ENCODE measurements at regions not wholly inside any gene's neighbourhood (a gene's known extent, or its start where the extent isn't known, plus 50 kb on each side); places are given as distances from the start of the nearest gene placed in this dataset.
"Not testable (repeated sequence)": the region's sequence is repeated elsewhere in the genome, so short reads cannot be mapped to it uniquely, and the experiment has no call there.

DNA sequence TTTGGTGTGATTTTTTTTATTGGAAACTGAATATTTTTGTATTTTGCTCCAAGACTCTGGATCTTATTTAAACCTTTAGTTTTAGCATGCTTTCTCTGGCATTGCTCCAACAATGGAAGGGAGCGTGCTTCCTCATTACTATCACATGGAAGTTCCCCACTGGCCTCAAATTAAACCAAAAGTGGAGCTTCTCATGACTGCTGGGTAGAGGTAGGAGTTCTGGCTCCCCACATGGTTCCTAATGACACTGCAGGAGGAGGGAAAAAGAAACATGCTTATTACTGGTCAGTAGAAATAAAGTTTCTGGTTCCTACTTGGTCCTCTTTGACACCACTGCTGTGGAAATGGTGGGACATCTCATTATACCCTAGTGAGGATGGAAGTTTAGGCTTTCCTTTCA is 310.5 kb downstream of the PTGER3 start:
- Mint-ChIP-seq H3K27me3 (no peaks in the 10 kb centered on the region), H3K36me3 (no peaks in the 10 kb centered on the region), H3K27ac (no peak overlapping the region), H3K4me3 (no peak overlapping the region), H3K4me1 (no peaks in the 10 kb centered on the region), H3K9me3 (peaks cover 0 to 16% (median 4%) of the 10 kb centered on the region in 7 donors)
- DNase-seq (no peak), ATAC-seq (ENCODE audit: low read depth in 2 of 2) (no peak)
- H3K27me3 ChIP-seq (ENCODE audit: control insufficient read depth, insufficient read depth, low read length) = no peaks in the 10 kb centered on the region
- no peaks in the 10 kb centered on the region for H3K4me1 ChIP-seq (ENCODE audit: control insufficient read depth, insufficient read depth, low read length, poor library complexity, severe bottlenecking)
- H3K4me3 ChIP-seq (ENCODE audit: low read depth, low read length) = no peak overlapping the region
- no peaks in the 10 kb centered on the region for H3K36me3 ChIP-seq (ENCODE audit: control insufficient read depth, insufficient read depth, low read length)
- peaks cover 0 to 3% of the 10 kb centered on the region in 2 experiments for H3K9me3 ChIP-seq (ENCODE audit: control insufficient read depth in 2 of 2, low read length in 2 of 2)
- no peak overlapping the region for H3K27ac ChIP-seq (ENCODE audit: insufficient read depth, low read length, poor library complexity, severe bottlenecking)

DNA sequence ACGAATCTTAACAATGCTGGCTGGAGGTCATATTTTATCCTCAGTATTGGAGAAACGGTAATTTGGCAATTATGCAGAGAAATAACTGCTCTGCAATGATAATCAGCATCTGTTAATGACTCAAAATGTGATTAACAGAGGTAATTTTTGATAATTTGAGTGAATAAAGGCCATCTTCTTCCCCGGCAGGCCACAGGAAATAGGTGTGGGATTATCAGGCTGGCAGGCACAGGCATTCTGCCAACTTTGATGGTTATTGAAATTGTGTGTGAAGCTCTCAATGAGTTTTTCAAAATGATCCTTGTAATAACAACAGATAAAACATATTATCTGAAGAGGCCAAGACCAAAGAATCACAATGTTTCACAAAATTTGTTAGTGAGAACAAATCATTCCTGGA is 309.0 kb downstream of the PTGER3 start:
- no peaks in the 10 kb centered on the region for H3K27me3 Mint-ChIP-seq
- H3K9me3 Mint-ChIP-seq = peaks cover 0 to 24% (median 5%) of the 10 kb centered on the region in 7 donors
- peaks cover 0 to 3% of the 10 kb centered on the region in 2 experiments for H3K9me3 ChIP-seq (ENCODE audit: control insufficient read depth in 2 of 2, low read length in 2 of 2)
- H3K27ac ChIP-seq (ENCODE audit: insufficient read depth, low read length, poor library complexity, severe bottlenecking) = no peak overlapping the region
- H3K27me3 ChIP-seq (ENCODE audit: control insufficient read depth, insufficient read depth, low read length) = no peaks in the 10 kb centered on the region
- no peaks in the 10 kb centered on the region for H3K4me1 ChIP-seq (ENCODE audit: control insufficient read depth, insufficient read depth, low read length, poor library complexity, severe bottlenecking)
- no peak overlapping the region for H3K27ac Mint-ChIP-seq
- no peaks in the 10 kb centered on the region for H3K4me1 Mint-ChIP-seq
- no peaks in the 10 kb centered on the region for H3K36me3 ChIP-seq (ENCODE audit: control insufficient read depth, insufficient read depth, low read length)
- DNase-seq (no peak), ATAC-seq (ENCODE audit: low read depth in 2 of 2) (no peak)
- H3K4me3 Mint-ChIP-seq = no peak overlapping the region
- H3K36me3 Mint-ChIP-seq = no peaks in the 10 kb centered on the region
- no peak overlapping the region for H3K4me3 ChIP-seq (ENCODE audit: low read depth, low read length)

DNA sequence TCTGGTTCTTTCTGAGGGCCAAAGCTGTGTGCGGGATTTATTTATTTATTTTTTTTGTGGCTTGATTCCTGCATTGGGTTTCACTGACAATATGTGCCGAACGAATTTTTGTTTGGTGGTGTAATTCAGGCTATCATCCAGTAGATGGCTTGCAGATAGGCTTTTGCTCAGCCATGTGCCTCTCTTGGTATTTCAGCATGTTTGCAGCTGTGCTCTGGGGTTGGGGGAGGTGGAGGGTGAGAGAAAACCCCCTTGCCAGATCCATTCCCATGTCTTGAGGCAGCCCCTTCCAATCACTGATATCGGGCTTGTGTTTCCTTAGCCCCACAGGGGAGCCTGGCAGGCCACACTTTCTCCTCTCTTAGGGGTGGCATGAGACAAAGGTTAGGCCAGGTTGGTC is 302.4 kb downstream of the PTGER3 start:
- Mint-ChIP-seq H3K4me3 (no peak overlapping the region), H3K27me3 (no peaks in the 10 kb centered on the region), H3K36me3 (no peaks in the 10 kb centered on the region), H3K27ac (no peak overlapping the region), H3K4me1 (no peaks in the 10 kb centered on the region), H3K9me3 (peaks cover 5 to 63% (median 16%) of the 10 kb centered on the region in 7 donors)
- Histone ChIP-seq H3K4me1 (ENCODE audit: control insufficient read depth, insufficient read depth, low read length, poor library complexity, severe bottlenecking) (no peaks in the 10 kb centered on the region), H3K36me3 (ENCODE audit: control insufficient read depth, insufficient read depth, low read length) (no peaks in the 10 kb centered on the region), H3K9me3 (ENCODE audit: control insufficient read depth in 2 of 2, low read length in 2 of 2) (peaks cover 3 to 7% of the 10 kb centered on the region in 2 experiments), H3K27me3 (ENCODE audit: control insufficient read depth, insufficient read depth, low read length) (no peaks in the 10 kb centered on the region), H3K27ac (ENCODE audit: insufficient read depth, low read length, poor library complexity, severe bottlenecking) (no peak overlapping the region), H3K4me3 (ENCODE audit: low read depth, low read length) (no peak overlapping the region)
- ATAC-seq (ENCODE audit: low read depth in 2 of 2) (no peak), DNase-seq (no peak)

DNA sequence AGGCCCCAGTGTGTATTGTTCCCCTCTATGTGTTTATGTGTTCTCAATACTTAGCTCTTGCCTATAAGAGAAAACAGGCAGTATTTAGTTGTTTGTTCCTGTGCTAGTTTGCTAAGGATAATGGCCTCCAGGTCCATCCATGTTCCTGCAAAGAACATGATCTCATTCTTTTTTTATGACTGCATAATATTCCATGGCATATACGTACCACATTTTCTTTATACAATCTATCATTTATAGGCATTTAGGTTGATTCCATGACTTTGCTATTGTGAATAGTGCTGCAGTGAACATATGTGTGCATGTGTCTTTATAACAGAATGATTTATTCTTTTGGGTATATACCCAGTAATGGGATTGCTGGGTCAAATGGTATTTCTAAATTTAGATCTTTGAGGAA is 301.6 kb downstream of the PTGER3 start:
- peaks cover 5 to 71% (median 17%) of the 10 kb centered on the region in 7 donors for H3K9me3 Mint-ChIP-seq
- H3K27ac Mint-ChIP-seq; H3K27ac ChIP-seq (ENCODE audit: insufficient read depth, low read length, poor library complexity, severe bottlenecking); ATAC-seq (ENCODE audit: low read depth in 2 of 2); H3K9me3 ChIP-seq (ENCODE audit: control insufficient read depth in 2 of 2, low read length in 2 of 2); H3K4me3 Mint-ChIP-seq; H3K27me3 ChIP-seq (ENCODE audit: control insufficient read depth, insufficient read depth, low read length); H3K36me3 Mint-ChIP-seq; H3K27me3 Mint-ChIP-seq; H3K4me1 ChIP-seq (ENCODE audit: control insufficient read depth, insufficient read depth, low read length, poor library complexity, severe bottlenecking); H3K4me1 Mint-ChIP-seq; DNase-seq; H3K4me3 ChIP-seq (ENCODE audit: low read depth, low read length); H3K36me3 ChIP-seq (ENCODE audit: control insufficient read depth, insufficient read depth, low read length): not testable (repeated sequence)

DNA sequence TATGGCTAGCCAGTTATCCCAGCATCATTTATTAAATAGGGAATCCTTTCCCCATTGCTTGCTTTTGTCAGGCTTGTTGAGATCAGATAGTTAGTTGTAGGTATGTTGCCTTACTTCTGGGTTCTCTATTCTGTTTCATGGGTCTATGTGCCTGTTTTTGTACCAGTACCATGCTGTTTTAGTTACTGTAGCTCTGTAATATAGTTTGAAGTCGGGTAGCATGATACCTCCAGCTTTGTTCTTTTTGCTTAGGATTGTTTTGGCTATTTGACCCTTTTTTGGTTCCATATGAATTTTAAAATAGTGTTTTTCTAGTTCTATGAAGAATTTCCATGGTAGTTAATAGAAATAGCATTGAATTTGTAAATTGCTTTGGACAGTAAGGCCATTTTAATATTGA is 300.5 kb downstream of the PTGER3 start:
- peaks cover 5 to 64% (median 18%) of the 10 kb centered on the region in 7 donors for H3K9me3 Mint-ChIP-seq
- not testable (repeated sequence) for H3K36me3 Mint-ChIP-seq; H3K27ac ChIP-seq (ENCODE audit: insufficient read depth, low read length, poor library complexity, severe bottlenecking); H3K4me1 Mint-ChIP-seq; H3K4me1 ChIP-seq (ENCODE audit: control insufficient read depth, insufficient read depth, low read length, poor library complexity, severe bottlenecking); H3K4me3 ChIP-seq (ENCODE audit: low read depth, low read length); H3K27me3 ChIP-seq (ENCODE audit: control insufficient read depth, insufficient read depth, low read length); H3K4me3 Mint-ChIP-seq; H3K36me3 ChIP-seq (ENCODE audit: control insufficient read depth, insufficient read depth, low read length); H3K27me3 Mint-ChIP-seq; H3K9me3 ChIP-seq (ENCODE audit: control insufficient read depth in 2 of 2, low read length in 2 of 2); DNase-seq; H3K27ac Mint-ChIP-seq; ATAC-seq (ENCODE audit: low read depth in 2 of 2)

DNA sequence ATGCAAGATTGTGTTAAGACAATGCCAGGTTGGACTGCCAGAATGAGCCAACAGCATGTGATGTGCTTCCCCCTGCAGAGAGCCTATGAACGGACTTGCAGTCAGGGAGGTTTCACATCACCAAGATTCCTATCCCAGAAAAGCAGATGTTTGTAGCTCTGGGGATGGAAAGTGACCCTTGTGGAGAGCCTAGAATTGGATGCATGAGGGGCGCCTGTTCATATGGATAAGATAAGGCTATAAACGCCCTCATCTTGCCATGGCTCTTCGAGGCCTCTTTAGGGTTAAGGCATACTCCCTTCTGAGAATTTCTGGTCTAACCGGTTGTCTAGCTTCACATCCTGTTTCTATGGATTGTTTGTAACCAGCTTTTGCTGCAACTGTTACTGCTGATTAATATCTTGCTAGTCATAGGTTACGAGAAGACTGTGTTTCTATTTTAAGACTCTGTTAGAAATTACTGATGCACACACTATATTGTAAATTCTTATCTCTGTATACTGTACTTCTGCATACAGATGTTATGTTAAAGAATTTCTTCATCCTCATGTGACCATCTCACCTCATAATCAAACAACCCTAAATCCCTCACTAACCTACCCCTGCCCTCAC is 295.8 kb downstream of the PTGER3 start:
- H3K27ac Mint-ChIP-seq = not testable (repeated sequence)

DNA sequence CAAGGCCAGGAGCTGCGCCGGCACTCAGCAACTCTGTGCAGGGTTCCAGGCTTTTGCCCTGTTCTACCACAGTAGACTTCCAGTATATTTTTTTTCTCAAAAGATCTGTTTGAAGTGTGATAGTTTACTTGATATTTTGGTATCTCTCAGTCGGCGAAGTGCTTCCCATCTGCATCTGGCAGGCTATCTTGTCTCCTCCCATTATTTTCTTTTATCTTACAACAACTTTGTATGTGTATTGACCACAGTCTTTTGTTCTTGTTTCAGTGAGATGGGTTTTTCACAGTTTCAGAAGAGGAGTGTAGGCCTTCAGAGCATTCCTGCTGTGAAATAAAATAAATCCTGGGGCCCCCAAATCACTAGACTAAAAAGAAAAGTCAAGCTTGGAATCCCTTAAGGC is 292.9 kb downstream of the PTGER3 start:
- Mint-ChIP-seq H3K36me3 (no peaks in the 10 kb centered on the region), H3K27ac (no peak overlapping the region), H3K27me3 (no peaks in the 10 kb centered on the region), H3K9me3 (peaks cover 0 to 19% (median 9%) of the 10 kb centered on the region in 7 donors), H3K4me1 (no peaks in the 10 kb centered on the region), H3K4me3 (no peak overlapping the region)
- DNase-seq (no peak), ATAC-seq (ENCODE audit: low read depth in 2 of 2) (no peak)
- no peak overlapping the region for H3K4me3 ChIP-seq (ENCODE audit: low read depth, low read length)
- H3K27me3 ChIP-seq (ENCODE audit: control insufficient read depth, insufficient read depth, low read length) = no peaks in the 10 kb centered on the region
- H3K27ac ChIP-seq (ENCODE audit: insufficient read depth, low read length, poor library complexity, severe bottlenecking) = no peak overlapping the region
- H3K9me3 ChIP-seq (ENCODE audit: control insufficient read depth in 2 of 2, low read length in 2 of 2) = peaks cover 0 to 4% of the 10 kb centered on the region in 2 experiments
- H3K36me3 ChIP-seq (ENCODE audit: control insufficient read depth, insufficient read depth, low read length) = no peaks in the 10 kb centered on the region
- no peaks in the 10 kb centered on the region for H3K4me1 ChIP-seq (ENCODE audit: control insufficient read depth, insufficient read depth, low read length, poor library complexity, severe bottlenecking)

More for the DNA sequence above, 295.8 kb downstream of the PTGER3 start:
- not testable (repeated sequence) for H3K4me1 Mint-ChIP-seq; H3K27ac ChIP-seq (ENCODE audit: insufficient read depth, low read length, poor library complexity, severe bottlenecking); H3K27me3 Mint-ChIP-seq; H3K4me1 ChIP-seq (ENCODE audit: control insufficient read depth, insufficient read depth, low read length, poor library complexity, severe bottlenecking); H3K36me3 Mint-ChIP-seq; DNase-seq; H3K27me3 ChIP-seq (ENCODE audit: control insufficient read depth, insufficient read depth, low read length); H3K36me3 ChIP-seq (ENCODE audit: control insufficient read depth, insufficient read depth, low read length); ATAC-seq (ENCODE audit: low read depth in 2 of 2); H3K4me3 Mint-ChIP-seq; H3K4me3 ChIP-seq (ENCODE audit: low read depth, low read length)
- peaks cover 0 to 11% of the 10 kb centered on the region in 2 experiments for H3K9me3 ChIP-seq (ENCODE audit: control insufficient read depth in 2 of 2, low read length in 2 of 2)
- H3K9me3 Mint-ChIP-seq = peaks cover 3 to 34% (median 17%) of the 10 kb centered on the region in 7 donors

DNA sequence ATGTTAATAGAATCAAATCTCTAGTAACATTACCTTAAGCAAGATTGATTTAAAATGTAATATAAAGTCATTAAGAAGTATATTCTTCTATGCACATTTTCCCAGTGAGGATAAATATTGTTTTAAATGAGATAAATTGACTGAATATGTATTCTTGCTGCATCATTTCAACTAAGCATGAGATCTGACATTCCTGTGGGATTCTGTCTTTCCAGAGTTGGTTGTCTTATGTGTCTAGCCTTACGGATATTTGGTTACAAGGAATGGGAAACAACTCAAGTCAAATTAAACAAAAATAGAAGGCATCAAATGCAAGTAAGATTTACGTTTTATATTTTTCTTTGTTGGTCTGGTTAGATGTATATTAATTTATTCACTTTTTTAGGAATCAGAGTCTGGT is 287.5 kb downstream of the PTGER3 start:
- H3K9me3 ChIP-seq (ENCODE audit: control insufficient read depth in 2 of 2, low read length in 2 of 2) = no peaks in the 10 kb centered on the region
- H3K36me3 Mint-ChIP-seq = no peaks in the 10 kb centered on the region
- H3K36me3 ChIP-seq (ENCODE audit: control insufficient read depth, insufficient read depth, low read length) = no peaks in the 10 kb centered on the region
- H3K4me1 Mint-ChIP-seq = no peaks in the 10 kb centered on the region
- no peak overlapping the region for H3K4me3 ChIP-seq (ENCODE audit: low read depth, low read length)
- no peaks in the 10 kb centered on the region for H3K4me1 ChIP-seq (ENCODE audit: control insufficient read depth, insufficient read depth, low read length, poor library complexity, severe bottlenecking)
- H3K27ac Mint-ChIP-seq = no peak overlapping the region
- DNase-seq = no peak
- H3K27me3 ChIP-seq (ENCODE audit: control insufficient read depth, insufficient read depth, low read length) = no peaks in the 10 kb centered on the region
- H3K27me3 Mint-ChIP-seq = no peaks in the 10 kb centered on the region
- no peak overlapping the region for H3K4me3 Mint-ChIP-seq
- H3K9me3 Mint-ChIP-seq = peaks cover 0 to 4% (median 2%) of the 10 kb centered on the region in 7 donors
- ATAC-seq (ENCODE audit: low read depth in 2 of 2) = no peak
- no peak overlapping the region for H3K27ac ChIP-seq (ENCODE audit: insufficient read depth, low read length, poor library complexity, severe bottlenecking)

Data from CD4-positive, CD25-positive, alpha-beta regulatory T cell (primary cell).